IMR-90 (cell line): ENCODE measurements at regions not wholly inside any gene's neighbourhood (a gene's known extent, or its start where the extent isn't known, plus 50 kb on each side); places are given as distances from the start of the nearest gene placed in this dataset.

Source experiments
- ATAC-seq: fragments of 200-7000 bp; cut with Tn5 transposase; 2 replicates; pipeline ENCODE4 v1.9.1; 2020; ENCODE audit warnings: low read depth, mild to moderate bottlenecking, moderate library complexity
- BruUV-seq: library from RNA; stranded (reverse); fragments of 400-500 nt; replicated peaks from 2 replicates; lab custom pipeline; 2021; lab: Mats Ljungman, UMichigan
- CTCF ChIA-PET: fragments of 300-600 bp; formaldehyde crosslinking; extraction: SDS; loops from one replicate; lab custom pipeline; 2021; ENCODE audit warnings: antibody characterized with exemption; lab: Yijun Ruan, JAX
- POLR2A ChIA-PET: fragments of 300-600 bp; sonication (Branson Sonifier 250); formaldehyde crosslinking; loops from one replicate; lab custom pipeline; 2022; ENCODE audit warnings: antibody characterized with exemption; ENCODE audit not compliant: unreplicated experiment; lab: Charles Lee
- DNase-seq: peaks from one replicate; pipeline ENCODE4 v3.0.0; 2013
- H2AFZ ChIP-seq: replicated peaks from 2 replicates; pipeline ENCODE3; 2013; ENCODE audit warnings: low read length, mild to moderate bottlenecking; ENCODE audit not compliant: poor library complexity
- H2AK5ac ChIP-seq: 2 replicates; pipeline ENCODE4 v1.6.1; 2013; ENCODE audit warnings: low read depth, low read length, inconsistent platforms
- H2AK9ac ChIP-seq: replicated peaks from 2 replicates; pipeline ENCODE3; 2013; ENCODE audit warnings: mild to moderate bottlenecking, low read depth, low read length, moderate library complexity; ENCODE audit not compliant: poor library complexity
- H2BK120ac ChIP-seq: 2 replicates; pipeline ENCODE4 v1.6.1; 2013; ENCODE audit warnings: low read depth, low read length, inconsistent platforms
- H2BK15ac ChIP-seq: 3 replicates; pipeline ENCODE4 v1.6.1; 2013; ENCODE audit warnings: low read depth, low read length, inconsistent platforms
- H2BK20ac ChIP-seq: 2 replicates; pipeline ENCODE4 v1.6.1; 2013; ENCODE audit warnings: low read depth, mild to moderate bottlenecking, inconsistent platforms, low read length, moderate library complexity
- H2BK5ac ChIP-seq: 2 replicates; pipeline ENCODE4 v1.6.1; 2013; ENCODE audit warnings: mild to moderate bottlenecking, low read depth, low read length, inconsistent platforms; ENCODE audit not compliant: poor library complexity, severe bottlenecking
- H3K14ac ChIP-seq: replicated peaks from 2 replicates; pipeline ENCODE4 v1.6.1; 2013; ENCODE audit warnings: low read depth, low read length, inconsistent platforms
- H3K18ac ChIP-seq: 2 replicates; pipeline ENCODE4 v1.6.1; 2013; ENCODE audit warnings: low read depth, low read length, control low read depth
- H3K23ac ChIP-seq: 2 replicates; pipeline ENCODE4 v1.6.1; 2013; ENCODE audit warnings: low read depth, low read length, inconsistent platforms
- H3K27ac ChIP-seq: 2 replicates; pipeline ENCODE4 v1.5.1; 2013; ENCODE audit warnings: mild to moderate bottlenecking, control low read depth, low read length; ENCODE audit not compliant: insufficient read depth
- H3K27me3 ChIP-seq: 2 replicates; pipeline ENCODE4 v1.6.1; 2013; ENCODE audit warnings: low read length; ENCODE audit not compliant: control insufficient read depth, insufficient read depth
- H3K36me3 ChIP-seq: 2 replicates; pipeline ENCODE4 v1.6.1; 2013; ENCODE audit warnings: low read length, mixed read lengths; ENCODE audit not compliant: control insufficient read depth, insufficient read depth
- H3K4ac ChIP-seq: 2 replicates; pipeline ENCODE4 v1.6.1; 2013; ENCODE audit warnings: low read depth, low read length, inconsistent platforms
- H3K4me1 ChIP-seq: 2 replicates; pipeline ENCODE4 v1.6.1; 2013; ENCODE audit warnings: low read length, mixed read lengths; ENCODE audit not compliant: control insufficient read depth, insufficient read depth
- H3K4me2 ChIP-seq: 2 replicates; pipeline ENCODE4 v1.6.1; 2013; ENCODE audit warnings: low read depth, mild to moderate bottlenecking, control low read depth, low read length, moderate library complexity
- H3K4me3 ChIP-seq: 2 replicates; pipeline ENCODE4 v1.5.1; 2013; ENCODE audit warnings: low read depth, mild to moderate bottlenecking, control low read depth, low read length, moderate library complexity; ENCODE audit not compliant: insufficient read depth
- H3K56ac ChIP-seq: 2 replicates; pipeline ENCODE4 v1.6.1; 2013; ENCODE audit warnings: low read length, inconsistent platforms; ENCODE audit not compliant: insufficient read depth; ENCODE audit errors: extremely low read depth
- H3K79me1 ChIP-seq, 2 experiments: 2 replicates each; pipeline ENCODE4 v1.6.1; 2013; ENCODE audit warnings: low read length in 2 of 2, inconsistent platforms in 1 of 2, low read depth in 1 of 2
- H3K9ac ChIP-seq: 2 replicates; pipeline ENCODE4 v1.6.1; 2013; ENCODE audit warnings: low read depth, low read length, control low read depth
- H3K9me1 ChIP-seq: 2 replicates; pipeline ENCODE4 v1.6.1; 2013; ENCODE audit warnings: low read length, inconsistent platforms; ENCODE audit not compliant: insufficient read depth
- H3K9me3 ChIP-seq: 2 replicates; pipeline ENCODE4 v1.6.1; 2013; ENCODE audit warnings: low read length; ENCODE audit not compliant: control insufficient read depth, insufficient read depth
- H4K20me1 ChIP-seq: 2 replicates; pipeline ENCODE4 v1.6.1; 2013; ENCODE audit warnings: low read length, inconsistent platforms; ENCODE audit not compliant: insufficient read depth
- H4K5ac ChIP-seq: 2 replicates; pipeline ENCODE4 v1.6.1; 2013; ENCODE audit warnings: mild to moderate bottlenecking, low read depth, low read length, control low read depth
- H4K8ac ChIP-seq, 2 experiments: 2 replicates each; pipeline ENCODE4 v1.6.1; 2013; ENCODE audit warnings: low read depth in 2 of 2, low read length in 2 of 2, control low read depth in 1 of 2, inconsistent platforms in 1 of 2
- H4K91ac ChIP-seq: 2 replicates; pipeline ENCODE4 v1.6.1; 2013; ENCODE audit warnings: low read depth, low read length, inconsistent platforms; ENCODE audit not compliant: insufficient read depth
- BHLHE40 ChIP-seq: fragments of 150-350 bp; IDR thresholded peaks from 2 replicates; pipeline ENCODE4 v1.6.1; 2016; ENCODE audit warnings: mild to moderate bottlenecking, low read depth, low read length
- MAZ ChIP-seq: IDR thresholded peaks from 2 replicates; pipeline ENCODE4 v1.6.1; 2012; ENCODE audit warnings: low read depth, mild to moderate bottlenecking, low read length, improper control_type of control experiment, moderate library complexity, borderline replicate concordance
- RAD21 ChIP-seq: IDR thresholded peaks from 2 replicates; pipeline ENCODE4 v1.6.1; 2012; ENCODE audit warnings: low read length, improper control_type of control experiment
- RCOR1 ChIP-seq: IDR thresholded peaks from 2 replicates; pipeline ENCODE4 v1.6.1; 2012; ENCODE audit warnings: mild to moderate bottlenecking, low read length, improper control_type of control experiment; ENCODE audit not compliant: insufficient replicate concordance
- WGBS, 2 experiments: methylation state at CpG; one replicate each; pipeline versions ENCODE4 v1.1.5 to v1.1.7; 2013; ENCODE audit warnings: missing lambda C conversion rate in 2 of 2; ENCODE audit not compliant: insufficient read length in 1 of 2; ENCODE audit errors: extremely low coverage in 2 of 2; 5-methylcytosine and 5-hydroxymethylcytosine counted together
- dilution Hi-C: fragments of 300-500 bp; cut with HindIII; formaldehyde crosslinking; loops from one replicate; pipeline ENCODE4 v1.14.3; 2018; ENCODE audit warnings: low sequenced_read_pairs; ENCODE audit not compliant: unreplicated experiment
- in situ Hi-C: fragments of 300-500 bp; cut with MboI; formaldehyde crosslinking; loops from 3 replicates; pipeline ENCODE4 v1.14.3; 2019; ENCODE audit warnings: low sequenced_read_pairs, inconsistent platforms, mixed read lengths
- intact Hi-C: fragments of 100-400 bp; cut with micrococcal nuclease; formaldehyde crosslinking; loops from 2 replicates; pipeline ENCODE4 v1.10.0; 2022

- Histone ChIP-seq H3K4me3 (no peak overlapping the region), H2BK120ac (no peak overlapping the region), H4K5ac (no peak overlapping the region), H2AFZ (no peak overlapping the region), H2AK5ac (no peak overlapping the region), H3K4me1 (no peaks in the 10 kb centered on the region), H3K27me3 (no peaks in the 10 kb centered on the region), H3K4me2 (no peak overlapping the region), H3K14ac (no peak overlapping the region), H4K20me1 (no peaks in the 10 kb centered on the region), H3K9ac (no peak overlapping the region), H2AK9ac (no peak overlapping the region), H3K36me3 (no peaks in the 10 kb centered on the region), H4K8ac (no peak overlapping the region), H4K91ac (no peak overlapping the region), H3K4ac (no peak overlapping the region), H3K23ac (no peak overlapping the region), H2BK5ac (no peak overlapping the region), H3K27ac (no peak overlapping the region), H3K56ac (no peak overlapping the region), H3K79me1 (no peaks in the 10 kb centered on the region), H2BK20ac (no peak overlapping the region), H3K9me1 (no peaks in the 10 kb centered on the region), H2BK15ac (no peak overlapping the region), H3K9me3 (no peaks in the 10 kb centered on the region), H3K18ac (no peak overlapping the region)
- ATAC-seq (no peak), DNase-seq (no peak)
- ChIA-PET CTCF (no interaction called here), POLR2A (no interaction called here)
- TF ChIP-seq RCOR1: no peak
- no peak for TF ChIP-seq BHLHE40
- TF ChIP-seq RAD21: no peak
- no peak for TF ChIP-seq MAZ
- in situ Hi-C loops: no loop called here
- intact Hi-C loops: no loop called here
- no TSS peak for BruUV-seq
- WGBS, 2 experiments: no CpG with 5 or more reads among the region's 3 CpGs
- dilution Hi-C loops: no loop called here
Observed at GRCh38 chr4:114487101-114487500, 111.5 kb upstream of the UGT8 start.
